NCI-H526 treated with DMSO at 0.1 percent for 48 hours (cell line): ENCODE measurements at regions not wholly inside any gene's neighbourhood (a gene's known extent, or its start where the extent isn't known, plus 50 kb on each side); places are given as distances from the start of the nearest gene placed in this dataset.

ENCODE experiments used
- DNase-seq: peaks from one replicate; lab custom pipeline; 2025; lab: John Stamatoyannopoulos, UW

- no peak for DNase-seq
These were observed 238.1 kb downstream of the ELAVL2 start for GRCh38 chr9:23587903-23588302.

DNA sequence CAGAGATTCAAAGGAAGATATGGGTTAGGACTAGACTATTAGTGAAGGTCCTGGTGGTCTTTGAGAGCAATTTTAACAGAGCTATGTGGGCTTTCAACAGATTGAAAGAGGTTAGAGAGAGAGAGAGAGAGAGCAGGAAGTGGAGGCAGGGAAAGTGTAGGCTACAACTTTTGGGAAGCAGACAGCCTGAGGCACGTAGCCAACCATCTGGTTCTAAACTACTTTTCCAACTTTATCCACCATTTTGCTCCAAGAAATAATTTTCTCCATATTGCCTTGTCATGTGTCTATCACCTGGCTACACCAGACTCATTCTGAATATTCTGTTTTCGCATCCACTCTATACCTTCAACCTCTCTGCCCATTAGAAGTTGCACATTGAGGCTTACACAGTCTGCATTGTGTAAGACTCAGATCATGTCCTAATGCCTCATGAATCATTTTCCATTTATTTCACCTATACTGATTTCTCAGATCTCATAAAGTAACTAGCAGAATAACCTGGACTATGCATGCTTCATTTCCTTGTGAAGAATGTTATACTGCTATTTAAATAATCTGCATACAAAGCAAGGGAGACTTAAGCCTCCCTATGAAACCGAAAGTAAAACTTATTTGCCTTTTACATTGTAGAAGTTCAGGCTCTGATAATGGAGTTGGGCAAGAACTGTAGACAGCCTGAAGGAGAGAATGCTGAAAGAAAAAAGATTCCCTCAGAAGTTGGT lies 235.6 kb downstream of the ELAVL2 start:
- DNase-seq = no peak

DNA sequence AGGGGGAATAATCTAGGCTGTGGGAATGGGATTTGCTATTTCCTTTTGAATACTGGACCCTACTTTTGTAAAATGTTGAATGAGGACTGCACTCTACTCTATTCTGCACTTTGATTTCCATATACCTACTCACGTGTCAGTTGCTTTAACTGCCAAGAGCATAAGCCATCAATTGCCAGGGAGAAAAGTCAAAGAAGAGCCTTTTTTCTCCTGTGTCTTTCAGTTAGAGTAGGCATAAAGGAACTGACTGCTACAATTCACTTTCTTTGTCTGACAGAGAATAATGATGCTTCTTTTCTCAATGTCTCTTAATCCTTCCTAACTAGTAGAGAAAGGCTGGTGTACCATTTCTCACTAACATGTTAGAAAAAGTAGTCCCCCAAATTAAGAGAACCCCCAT lies 231.6 kb downstream of the ELAVL2 start:
- DNase-seq = no peak

DNA sequence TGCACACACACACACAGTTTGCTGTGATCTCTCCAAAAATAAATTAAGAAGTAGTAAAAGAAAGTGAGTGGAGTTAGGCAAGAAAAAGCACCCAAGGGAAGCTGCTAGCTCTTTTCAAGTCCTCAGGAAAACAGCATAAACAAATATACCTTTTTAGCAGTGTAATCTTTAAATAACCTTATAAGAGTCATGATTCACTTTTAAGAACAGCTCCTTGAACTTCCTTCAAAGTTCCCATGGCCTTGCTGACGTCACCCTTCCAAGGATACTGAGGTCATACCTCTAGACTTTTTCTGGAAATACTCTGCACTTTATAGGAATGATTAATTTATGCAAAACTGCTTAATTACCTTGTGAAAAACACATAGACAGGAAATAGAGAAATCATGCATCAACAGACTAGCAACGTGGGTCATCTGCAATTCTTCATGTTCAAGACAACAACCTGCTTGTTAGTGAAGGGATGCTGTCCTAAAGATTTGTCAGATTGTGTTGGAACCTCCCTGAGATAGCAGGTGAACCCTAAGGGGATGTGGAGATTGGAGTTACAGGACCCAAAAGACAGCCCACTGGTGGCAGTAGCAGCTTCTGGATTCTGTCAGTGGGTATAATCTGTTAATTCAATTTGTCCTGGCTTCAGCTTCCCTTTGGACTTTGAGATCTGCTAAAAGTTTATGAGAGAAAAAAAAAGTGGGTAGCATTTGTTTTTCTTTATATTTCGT lies 229.0 kb downstream of the ELAVL2 start:
- DNase-seq = no peak

- DNase-seq = peak; percentile 58
These were observed 227.0 kb downstream of the ELAVL2 start for GRCh38 chr9:23598994-23599393.

GRCh38 chr9:23603311-23603710 lies 222.7 kb downstream of the ELAVL2 start:
- DNase-seq = no peak

DNA sequence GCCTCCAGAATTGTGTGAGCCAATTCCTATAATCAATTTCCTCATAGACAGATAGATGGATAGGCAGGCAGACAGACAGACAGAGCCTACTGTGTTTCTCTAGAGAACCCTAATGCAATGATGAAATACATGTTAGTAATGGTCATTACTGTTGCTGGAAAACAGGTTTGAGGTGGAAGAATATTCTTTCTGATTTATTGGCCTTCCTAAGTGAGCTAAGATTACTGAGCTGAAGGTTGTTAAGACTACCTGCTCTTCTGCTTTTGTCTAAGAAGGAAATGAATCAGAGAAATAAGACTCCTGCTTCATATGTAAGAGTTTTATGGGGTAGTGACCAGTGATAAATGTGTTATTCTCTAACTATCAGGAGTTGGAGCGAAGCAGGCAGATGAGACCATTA lies 219.9 kb downstream of the ELAVL2 start:
- no peak for DNase-seq

DNA sequence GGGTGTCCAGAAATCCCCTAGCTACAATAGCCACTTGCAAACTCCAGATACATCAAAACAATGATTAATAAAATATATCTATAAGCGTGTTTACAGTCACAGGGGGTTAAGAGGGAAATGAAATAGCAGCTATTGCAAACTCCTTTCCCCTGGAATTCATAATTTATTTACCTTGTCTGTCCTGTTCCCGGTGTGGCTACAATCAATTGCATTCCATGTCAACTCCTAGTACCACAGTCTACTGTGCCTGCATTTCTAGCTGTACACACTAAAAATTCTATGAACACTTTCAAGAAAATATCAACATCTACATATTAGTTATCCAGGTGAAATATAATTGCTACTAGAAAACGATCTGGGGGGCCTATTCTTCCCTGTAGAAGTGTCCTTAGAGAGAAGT lies 217.6 kb downstream of the ELAVL2 start:
- no peak for DNase-seq

- no peak for DNase-seq
These were observed 214.2 kb downstream of the ELAVL2 start for GRCh38 chr9:23611869-23612268.

- no peak for DNase-seq
These were observed 210.5 kb downstream of the ELAVL2 start for GRCh38 chr9:23615569-23615968.

GRCh38 chr9:23621188-23621587 lies 204.9 kb downstream of the ELAVL2 start:
- no peak for DNase-seq

DNA sequence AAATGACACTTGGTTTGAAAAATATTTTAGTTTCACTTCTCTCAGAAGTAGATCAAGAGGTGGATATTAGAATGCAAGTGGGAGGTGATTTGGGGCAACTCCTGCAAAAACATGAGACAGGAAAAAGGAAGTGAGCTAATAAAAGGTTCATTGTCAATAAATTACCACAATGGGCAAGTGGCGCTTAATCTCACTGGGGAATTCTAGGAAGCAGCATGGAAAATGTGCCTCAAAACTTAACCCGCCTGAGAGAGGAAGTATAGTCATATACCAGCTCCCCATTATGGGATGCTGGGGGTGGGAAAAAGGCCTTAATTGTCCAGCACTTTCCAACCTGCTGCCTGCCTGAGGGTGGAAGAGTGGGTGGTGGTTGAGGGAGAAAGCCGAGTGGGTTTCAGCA lies 204.1 kb downstream of the ELAVL2 start:
- no peak for DNase-seq

GRCh38 chr9:23622396-23622795 lies 203.6 kb downstream of the ELAVL2 start:
- DNase-seq = no peak

DNA sequence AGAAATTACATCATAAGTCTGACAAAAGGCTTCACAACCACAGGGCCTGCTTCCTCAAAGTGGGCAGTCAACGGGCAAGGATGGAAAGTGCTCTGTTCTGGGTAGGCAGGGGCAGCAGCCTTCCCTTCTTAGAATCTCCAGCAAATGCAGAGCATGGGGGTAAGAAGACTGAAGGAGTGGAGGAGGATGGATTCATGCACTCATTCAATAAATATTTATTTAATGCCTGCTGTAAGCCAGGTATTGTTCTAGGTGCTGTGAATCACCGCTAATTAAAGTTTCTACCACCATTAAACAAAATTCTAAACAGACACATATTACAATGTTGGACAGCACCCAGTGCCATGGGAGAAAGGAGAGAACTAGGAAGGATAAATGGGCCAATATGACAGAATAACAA lies 195.6 kb downstream of the ELAVL2 start:
- DNase-seq = no peak

- DNase-seq = no peak
These were observed 190.8 kb downstream of the ELAVL2 start for GRCh38 chr9:23635276-23635675.

DNA sequence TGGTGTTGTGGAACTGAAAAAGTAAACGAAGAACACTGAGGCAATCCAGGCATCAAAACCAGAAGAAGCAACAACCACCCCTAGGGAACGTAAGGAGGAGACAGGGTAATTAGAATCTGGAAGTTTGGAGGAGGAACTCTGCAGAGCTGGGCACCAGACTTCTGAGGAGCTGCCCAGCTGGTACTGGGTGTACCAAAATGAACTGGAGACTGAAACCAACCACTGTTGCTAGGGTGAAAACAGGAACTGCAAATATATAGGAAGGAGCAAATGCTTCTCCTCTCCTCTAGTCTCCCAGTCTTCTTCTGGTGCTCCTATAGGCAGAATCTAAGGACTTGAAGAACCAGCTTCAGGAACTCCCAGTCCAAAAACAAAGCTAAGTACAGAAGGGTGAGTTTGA lies 189.8 kb downstream of the ELAVL2 start:
- no peak for DNase-seq

- no peak for DNase-seq
These were observed 188.0 kb downstream of the ELAVL2 start for GRCh38 chr9:23638011-23638410.

DNA sequence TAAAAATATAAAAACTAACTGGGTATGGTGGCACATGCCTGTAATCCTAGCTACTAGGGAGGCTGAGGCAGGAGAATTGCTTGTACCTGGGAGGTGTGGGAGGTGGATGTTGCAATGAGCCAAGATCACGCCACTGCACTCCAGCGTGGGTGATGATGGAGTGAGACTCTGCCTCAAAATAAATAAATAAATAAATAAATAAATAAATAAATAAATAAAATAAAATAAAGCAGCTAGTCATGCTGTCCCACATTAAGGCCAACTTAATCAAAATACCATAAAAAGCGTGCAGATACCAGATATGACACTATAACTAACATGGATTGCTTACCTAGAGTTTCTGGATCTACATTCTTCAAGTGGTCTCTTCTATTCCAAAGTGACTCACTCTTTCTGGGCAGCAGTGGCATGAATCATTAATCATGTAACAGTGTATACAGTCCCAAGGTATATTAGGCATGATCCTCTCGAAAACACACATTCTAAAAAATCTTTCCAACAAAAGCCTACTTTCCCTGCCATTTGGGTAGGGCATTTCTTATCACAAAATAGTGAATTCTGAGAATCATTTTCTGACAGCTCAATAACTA lies 187.1 kb downstream of the ELAVL2 start:
- no peak for DNase-seq
